ENCODE measurements at regions not wholly inside any gene's neighbourhood (a gene's known extent, or its start where the extent isn't known, plus 50 kb on each side); places are given as distances from the start of the nearest gene placed in this dataset.

- TF ChIP-seq MAFK (IDR thresholded peaks at IDR 0.05; ENCODE audit: low read depth, low read length), result no peak
- no peak for TF ChIP-seq RAD21 (IDR thresholded peaks at IDR 0.05 in 1 of 2, conservative IDR thresholded peaks at IDR 0.05 in 1 of 2; ENCODE audit: low read depth in 2 of 2, low read length in 2 of 2)
- no peak for TF ChIP-seq GTF2F1 (IDR thresholded peaks at IDR 0.05; ENCODE audit: borderline replicate concordance, low read depth, low read length)
- no peak for TF ChIP-seq CEBPB (IDR thresholded peaks at IDR 0.05; ENCODE audit: low read depth, low read length)
- TF ChIP-seq, protein P1, sequence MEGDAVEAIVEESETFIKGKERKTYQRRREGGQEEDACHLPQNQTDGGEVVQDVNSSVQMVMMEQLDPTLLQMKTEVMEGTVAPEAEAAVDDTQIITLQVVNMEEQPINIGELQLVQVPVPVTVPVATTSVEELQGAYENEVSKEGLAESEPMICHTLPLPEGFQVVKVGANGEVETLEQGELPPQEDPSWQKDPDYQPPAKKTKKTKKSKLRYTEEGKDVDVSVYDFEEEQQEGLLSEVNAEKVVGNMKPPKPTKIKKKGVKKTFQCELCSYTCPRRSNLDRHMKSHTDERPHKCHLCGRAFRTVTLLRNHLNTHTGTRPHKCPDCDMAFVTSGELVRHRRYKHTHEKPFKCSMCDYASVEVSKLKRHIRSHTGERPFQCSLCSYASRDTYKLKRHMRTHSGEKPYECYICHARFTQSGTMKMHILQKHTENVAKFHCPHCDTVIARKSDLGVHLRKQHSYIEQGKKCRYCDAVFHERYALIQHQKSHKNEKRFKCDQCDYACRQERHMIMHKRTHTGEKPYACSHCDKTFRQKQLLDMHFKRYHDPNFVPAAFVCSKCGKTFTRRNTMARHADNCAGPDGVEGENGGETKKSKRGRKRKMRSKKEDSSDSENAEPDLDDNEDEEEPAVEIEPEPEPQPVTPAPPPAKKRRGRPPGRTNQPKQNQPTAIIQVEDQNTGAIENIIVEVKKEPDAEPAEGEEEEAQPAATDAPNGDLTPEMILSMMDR (IDR thresholded peaks at IDR 0.05; ENCODE audit: control extremely low read depth in 1 of 3, insufficient read depth in 1 of 3, low read depth in 1 of 3, low read length in 3 of 3), result no peak
Measured at GRCh38 chr10:105387971-105388370, 746.9 kb downstream of the SORCS3 start.
